ENCODE measurements at regions not wholly inside any gene's neighbourhood (a gene's known extent, or its start where the extent isn't known, plus 50 kb on each side); places are given as distances from the start of the nearest gene placed in this dataset.

GRCh38 chr21:15272591-15272990 lies 207.8 kb upstream of the NRIP1 start:
- no peak overlapping the region for H3K4me3 ChIP-seq (ENCODE audit: low read length)
- H3K36me3 ChIP-seq (ENCODE audit: insufficient read depth, low read length) = no peaks in the 10 kb centered on the region
- H3K9me3 ChIP-seq (ENCODE audit: low read length) = 0 out of 2 replicates have a peak, but pooled peaks cover 5% of the 10 kb centered on the region
- DNase-seq = no peak
- no peak overlapping the region for H3K27ac ChIP-seq (ENCODE audit: low read length)
- H3K27me3 ChIP-seq (ENCODE audit: low read length) = no peaks in the 10 kb centered on the region
- no peaks in the 10 kb centered on the region for H3K79me2 ChIP-seq (ENCODE audit: low read length)
- no peak overlapping the region for H2AFZ ChIP-seq (ENCODE audit: low read length)
- H4K20me1 ChIP-seq (ENCODE audit: insufficient read depth, low read depth, low read length) = no peaks in the 10 kb centered on the region
- H3K4me1 ChIP-seq (ENCODE audit: low read length) = no peaks in the 10 kb centered on the region
- H3K9me2 ChIP-seq (replicated peaks; ENCODE audit: insufficient read depth, low read length) = no peaks in the 10 kb centered on the region
- H3K9ac ChIP-seq (ENCODE audit: low read length) = no peak overlapping the region
- no peak overlapping the region for H3K4me2 ChIP-seq (ENCODE audit: low read depth, low read length, poor library complexity, severe bottlenecking)

DNA sequence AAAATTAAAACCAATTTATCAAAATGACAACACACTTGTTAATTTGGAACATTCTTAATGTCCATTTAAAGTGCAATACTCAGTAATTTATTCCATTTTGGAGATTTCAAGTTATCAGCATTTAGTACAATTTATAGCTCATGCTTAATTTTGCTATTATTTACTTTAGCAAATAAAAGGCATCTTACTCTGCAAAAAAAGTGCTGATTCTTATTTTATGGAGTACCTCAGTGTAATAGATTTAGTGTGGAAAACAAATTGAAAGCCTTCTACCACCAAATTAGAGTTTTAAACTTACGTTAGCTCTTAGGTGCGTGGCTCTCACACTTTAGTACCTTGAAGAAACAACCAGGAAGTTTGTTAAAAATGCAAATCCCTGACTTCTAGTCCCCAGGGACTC lies 208.4 kb upstream of the NRIP1 start:
- 0 out of 2 replicates have a peak, but pooled peaks cover 5% of the 10 kb centered on the region for H3K9me3 ChIP-seq (ENCODE audit: low read length)
- no peaks in the 10 kb centered on the region for H3K36me3 ChIP-seq (ENCODE audit: insufficient read depth, low read length)
- no peak overlapping the region for H3K27ac ChIP-seq (ENCODE audit: low read length)
- no peaks in the 10 kb centered on the region for H3K27me3 ChIP-seq (ENCODE audit: low read length)
- H3K4me2 ChIP-seq (ENCODE audit: low read depth, low read length, poor library complexity, severe bottlenecking) = no peak overlapping the region
- no peaks in the 10 kb centered on the region for H3K4me1 ChIP-seq (ENCODE audit: low read length)
- H3K4me3 ChIP-seq (ENCODE audit: low read length) = no peak overlapping the region
- H3K9me2 ChIP-seq (replicated peaks; ENCODE audit: insufficient read depth, low read length) = no peaks in the 10 kb centered on the region
- no peaks in the 10 kb centered on the region for H3K79me2 ChIP-seq (ENCODE audit: low read length)
- no peak overlapping the region for H3K9ac ChIP-seq (ENCODE audit: low read length)
- no peaks in the 10 kb centered on the region for H4K20me1 ChIP-seq (ENCODE audit: insufficient read depth, low read depth, low read length)
- DNase-seq = no peak
- H2AFZ ChIP-seq (ENCODE audit: low read length) = no peak overlapping the region

GRCh38 chr21:15274701-15275485 lies 210.1 kb upstream of the NRIP1 start:
- Histone ChIP-seq H3K27ac (ENCODE audit: low read length) (no peak overlapping the region), H3K27me3 (ENCODE audit: low read length) (no peaks in the 10 kb centered on the region), H4K20me1 (ENCODE audit: insufficient read depth, low read depth, low read length) (no peaks in the 10 kb centered on the region), H3K9me3 (ENCODE audit: low read length) (0 out of 2 replicates have a peak, but pooled peaks cover 5% of the 10 kb centered on the region), H2AFZ (ENCODE audit: low read length) (no peak overlapping the region), H3K9ac (ENCODE audit: low read length) (no peak overlapping the region), H3K79me2 (ENCODE audit: low read length) (no peaks in the 10 kb centered on the region), H3K36me3 (ENCODE audit: insufficient read depth, low read length) (no peaks in the 10 kb centered on the region), H3K4me3 (ENCODE audit: low read length) (no peak overlapping the region), H3K4me1 (ENCODE audit: low read length) (no peaks in the 10 kb centered on the region), H3K9me2 (replicated peaks; ENCODE audit: insufficient read depth, low read length) (no peaks in the 10 kb centered on the region), H3K4me2 (ENCODE audit: low read depth, low read length, poor library complexity, severe bottlenecking) (no peak overlapping the region)
- no peak for DNase-seq

- no peaks in the 10 kb centered on the region for H3K4me1 ChIP-seq (ENCODE audit: low read length)
- H3K4me3 ChIP-seq (ENCODE audit: low read length) = no peak overlapping the region
Observed at GRCh38 chr21:15275615-15276235, 210.9 kb upstream of the NRIP1 start.

GRCh38 chr21:15276243-15276642 lies 211.4 kb upstream of the NRIP1 start:
- Histone ChIP-seq H3K36me3 (ENCODE audit: insufficient read depth, low read length) (no peaks in the 10 kb centered on the region), H3K4me3 (ENCODE audit: low read length) (no peak overlapping the region), H3K9ac (ENCODE audit: low read length) (no peak overlapping the region), H3K4me1 (ENCODE audit: low read length) (no peaks in the 10 kb centered on the region), H3K27me3 (ENCODE audit: low read length) (no peaks in the 10 kb centered on the region), H3K9me2 (replicated peaks; ENCODE audit: insufficient read depth, low read length) (no peaks in the 10 kb centered on the region), H3K4me2 (ENCODE audit: low read depth, low read length, poor library complexity, severe bottlenecking) (no peak overlapping the region), H3K27ac (ENCODE audit: low read length) (no peak overlapping the region), H4K20me1 (ENCODE audit: insufficient read depth, low read depth, low read length) (no peaks in the 10 kb centered on the region), H3K79me2 (ENCODE audit: low read length) (no peaks in the 10 kb centered on the region), H2AFZ (ENCODE audit: low read length) (no peak overlapping the region), H3K9me3 (ENCODE audit: low read length) (0 out of 2 replicates have a peak, but pooled peaks cover 5% of the 10 kb centered on the region)
- no peak for DNase-seq

More at GRCh38 chr21:15275615-15276235, 210.9 kb upstream of the NRIP1 start:
- Histone ChIP-seq H3K79me2 (ENCODE audit: low read length) (no peaks in the 10 kb centered on the region), H3K27ac (ENCODE audit: low read length) (no peak overlapping the region), H3K4me2 (ENCODE audit: low read depth, low read length, poor library complexity, severe bottlenecking) (no peak overlapping the region), H3K27me3 (ENCODE audit: low read length) (no peaks in the 10 kb centered on the region), H2AFZ (ENCODE audit: low read length) (no peak overlapping the region), H4K20me1 (ENCODE audit: insufficient read depth, low read depth, low read length) (no peaks in the 10 kb centered on the region), H3K9me2 (replicated peaks; ENCODE audit: insufficient read depth, low read length) (no peaks in the 10 kb centered on the region), H3K9ac (ENCODE audit: low read length) (no peak overlapping the region), H3K36me3 (ENCODE audit: insufficient read depth, low read length) (no peaks in the 10 kb centered on the region), H3K9me3 (ENCODE audit: low read length) (0 out of 2 replicates have a peak, but pooled peaks cover 5% of the 10 kb centered on the region)
- DNase-seq = no peak

DNA sequence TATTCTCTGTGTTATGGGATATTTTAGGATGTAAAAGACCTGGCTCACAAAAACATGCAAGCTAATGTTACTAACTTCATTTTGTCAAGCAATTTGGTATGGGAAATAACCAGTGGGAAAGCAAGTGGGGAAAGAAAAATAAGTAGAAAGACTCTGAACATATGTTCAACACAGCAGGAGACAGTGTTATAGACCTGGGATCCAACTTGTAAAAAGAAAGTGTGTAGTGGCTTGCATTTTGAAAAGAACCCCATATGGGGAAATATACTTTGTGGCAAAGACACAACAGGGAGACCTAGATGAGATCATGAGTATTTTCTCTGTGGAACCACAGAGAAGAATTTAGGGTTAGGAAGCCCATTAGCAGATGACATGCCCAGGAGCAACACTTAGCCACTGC lies 212.7 kb upstream of the NRIP1 start:
- H3K27me3 ChIP-seq (ENCODE audit: low read length) = no peaks in the 10 kb centered on the region
- H2AFZ ChIP-seq (ENCODE audit: low read length) = no peak overlapping the region
- H3K79me2 ChIP-seq (ENCODE audit: low read length) = no peaks in the 10 kb centered on the region
- H3K27ac ChIP-seq (ENCODE audit: low read length) = no peak overlapping the region
- no peaks in the 10 kb centered on the region for H3K4me1 ChIP-seq (ENCODE audit: low read length)
- H4K20me1 ChIP-seq (ENCODE audit: insufficient read depth, low read depth, low read length) = no peaks in the 10 kb centered on the region
- H3K9me2 ChIP-seq (replicated peaks; ENCODE audit: insufficient read depth, low read length) = no peaks in the 10 kb centered on the region
- no peak for DNase-seq
- no peak overlapping the region for H3K4me2 ChIP-seq (ENCODE audit: low read depth, low read length, poor library complexity, severe bottlenecking)
- no peaks in the 10 kb centered on the region for H3K36me3 ChIP-seq (ENCODE audit: insufficient read depth, low read length)
- H3K9ac ChIP-seq (ENCODE audit: low read length) = no peak overlapping the region
- H3K9me3 ChIP-seq (ENCODE audit: low read length) = 0 out of 2 replicates have a peak, but pooled peaks cover 7% of the 10 kb centered on the region
- no peak overlapping the region for H3K4me3 ChIP-seq (ENCODE audit: low read length)

- H3K4me3 ChIP-seq (ENCODE audit: low read length) = no peak overlapping the region
- no peaks in the 10 kb centered on the region for H3K4me1 ChIP-seq (ENCODE audit: low read length)
- no peaks in the 10 kb centered on the region for H3K27me3 ChIP-seq (ENCODE audit: low read length)
- no peaks in the 10 kb centered on the region for H3K36me3 ChIP-seq (ENCODE audit: insufficient read depth, low read length)
- H2AFZ ChIP-seq (ENCODE audit: low read length) = no peak overlapping the region
- H3K9me2 ChIP-seq (replicated peaks; ENCODE audit: insufficient read depth, low read length) = no peaks in the 10 kb centered on the region
- H3K27ac ChIP-seq (ENCODE audit: low read length) = no peak overlapping the region
- 0 out of 2 replicates have a peak, but pooled peaks cover 5% of the 10 kb centered on the region for H3K9me3 ChIP-seq (ENCODE audit: low read length)
- no peak for DNase-seq
- H3K9ac ChIP-seq (ENCODE audit: low read length) = no peak overlapping the region
- H4K20me1 ChIP-seq (ENCODE audit: insufficient read depth, low read depth, low read length) = no peaks in the 10 kb centered on the region
- H3K4me2 ChIP-seq (ENCODE audit: low read depth, low read length, poor library complexity, severe bottlenecking) = no peak overlapping the region
- no peaks in the 10 kb centered on the region for H3K79me2 ChIP-seq (ENCODE audit: low read length)
Observed at GRCh38 chr21:15278279-15278678, 213.5 kb upstream of the NRIP1 start.

DNA sequence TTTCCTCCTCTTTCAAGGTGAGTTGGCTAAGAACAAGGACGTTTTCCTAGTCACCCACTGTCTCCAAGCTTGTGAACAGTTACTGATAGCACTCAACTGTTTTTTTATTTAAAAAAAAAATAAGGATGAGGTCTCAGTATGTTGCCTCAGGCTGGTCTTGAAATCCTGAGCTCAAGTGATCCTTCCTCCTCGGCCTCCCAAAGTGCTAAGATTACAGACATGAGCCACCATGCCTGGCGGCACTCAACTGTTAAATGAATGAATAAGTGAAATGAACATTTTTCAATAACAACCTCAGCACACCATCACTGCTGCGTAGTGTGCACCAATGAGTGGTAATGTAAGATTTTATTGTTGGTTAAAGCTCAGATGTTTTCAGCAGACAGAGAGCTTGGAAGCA lies 214.1 kb upstream of the NRIP1 start:
- no peak overlapping the region for H2AFZ ChIP-seq (ENCODE audit: low read length)
- H3K4me2 ChIP-seq (ENCODE audit: low read depth, low read length, poor library complexity, severe bottlenecking) = no peak overlapping the region
- H3K4me1 ChIP-seq (ENCODE audit: low read length) = no peaks in the 10 kb centered on the region
- no peaks in the 10 kb centered on the region for H3K9me2 ChIP-seq (replicated peaks; ENCODE audit: insufficient read depth, low read length)
- no peaks in the 10 kb centered on the region for H3K79me2 ChIP-seq (ENCODE audit: low read length)
- H3K9ac ChIP-seq (ENCODE audit: low read length) = no peak overlapping the region
- H3K27ac ChIP-seq (ENCODE audit: low read length) = no peak overlapping the region
- no peaks in the 10 kb centered on the region for H3K36me3 ChIP-seq (ENCODE audit: insufficient read depth, low read length)
- 0 out of 2 replicates have a peak, but pooled peaks cover 5% of the 10 kb centered on the region for H3K9me3 ChIP-seq (ENCODE audit: low read length)
- no peak overlapping the region for H3K4me3 ChIP-seq (ENCODE audit: low read length)
- H3K27me3 ChIP-seq (ENCODE audit: low read length) = no peaks in the 10 kb centered on the region
- DNase-seq = no peak
- no peaks in the 10 kb centered on the region for H4K20me1 ChIP-seq (ENCODE audit: insufficient read depth, low read depth, low read length)

Data from Karpas-422 (cell line).